ENCODE measurements at regions not wholly inside any gene's neighbourhood (a gene's known extent, or its start where the extent isn't known, plus 50 kb on each side); places are given as distances from the start of the nearest gene placed in this dataset.

DNA sequence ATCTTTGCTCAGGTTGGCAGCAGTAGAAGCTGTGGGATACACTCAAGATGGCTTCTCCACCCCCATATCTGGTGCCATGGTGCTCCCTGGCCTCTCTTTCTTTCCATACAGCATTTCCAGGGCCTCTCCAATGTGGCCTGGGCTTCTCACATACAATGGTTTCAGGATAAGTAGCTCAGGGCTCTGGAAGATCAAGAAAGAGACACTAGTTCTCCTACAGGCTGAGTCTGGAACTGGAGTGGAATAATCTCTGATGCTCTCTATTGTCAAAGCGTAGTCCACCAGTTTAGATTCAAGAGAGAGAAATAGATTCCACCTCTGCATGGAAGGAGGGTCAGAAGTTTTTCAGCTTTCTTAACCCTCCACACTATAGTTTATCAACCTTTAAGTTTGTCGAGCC, 138.2 kb upstream of the AADAT start:
- Histone ChIP-seq H3K4me1 (ENCODE audit: insufficient read depth, low read length) (no peaks in the 10 kb centered on the region), H3K27ac (ENCODE audit: low read depth, low read length) (no peak overlapping the region), H3K4me3 (ENCODE audit: insufficient read depth, low read depth, low read length) (no peak overlapping the region), H3K4me2 (ENCODE audit: low read length) (no peak overlapping the region), H3K9ac (ENCODE audit: low read length) (no peak overlapping the region), H3K9me3 (ENCODE audit: insufficient read depth, low read depth, low read length) (no peaks in the 10 kb centered on the region), H2AFZ (ENCODE audit: low read depth, low read length) (no peak overlapping the region), H3K27me3 (ENCODE audit: insufficient read depth, low read length) (no peaks in the 10 kb centered on the region), H4K20me1 (ENCODE audit: insufficient read depth, low read length) (no peaks in the 10 kb centered on the region), H3K36me3 (ENCODE audit: insufficient read depth, low read length) (no peaks in the 10 kb centered on the region), H3K79me2 (ENCODE audit: insufficient read depth, low read length) (no peaks in the 10 kb centered on the region)
- Mint-ChIP-seq H3K4me3 (ENCODE audit: unreplicated experiment) (no peak overlapping the region), H3K4me1 (ENCODE audit: low read depth, unreplicated experiment) (no peaks in the 10 kb centered on the region), H3K27ac (ENCODE audit: unreplicated experiment) (no peak overlapping the region), H3K27me3 (ENCODE audit: low read depth, unreplicated experiment) (peaks cover 2% of the 10 kb centered on the region), H3K36me3 (ENCODE audit: low read depth, unreplicated experiment) (no peaks in the 10 kb centered on the region), H3K9me3 (ENCODE audit: unreplicated experiment) (peaks cover 3% of the 10 kb centered on the region)
- DNase-seq (ENCODE audit: low read depth) (no peak), FAIRE-seq (no peak)
- TF ChIP-seq, protein P1, sequence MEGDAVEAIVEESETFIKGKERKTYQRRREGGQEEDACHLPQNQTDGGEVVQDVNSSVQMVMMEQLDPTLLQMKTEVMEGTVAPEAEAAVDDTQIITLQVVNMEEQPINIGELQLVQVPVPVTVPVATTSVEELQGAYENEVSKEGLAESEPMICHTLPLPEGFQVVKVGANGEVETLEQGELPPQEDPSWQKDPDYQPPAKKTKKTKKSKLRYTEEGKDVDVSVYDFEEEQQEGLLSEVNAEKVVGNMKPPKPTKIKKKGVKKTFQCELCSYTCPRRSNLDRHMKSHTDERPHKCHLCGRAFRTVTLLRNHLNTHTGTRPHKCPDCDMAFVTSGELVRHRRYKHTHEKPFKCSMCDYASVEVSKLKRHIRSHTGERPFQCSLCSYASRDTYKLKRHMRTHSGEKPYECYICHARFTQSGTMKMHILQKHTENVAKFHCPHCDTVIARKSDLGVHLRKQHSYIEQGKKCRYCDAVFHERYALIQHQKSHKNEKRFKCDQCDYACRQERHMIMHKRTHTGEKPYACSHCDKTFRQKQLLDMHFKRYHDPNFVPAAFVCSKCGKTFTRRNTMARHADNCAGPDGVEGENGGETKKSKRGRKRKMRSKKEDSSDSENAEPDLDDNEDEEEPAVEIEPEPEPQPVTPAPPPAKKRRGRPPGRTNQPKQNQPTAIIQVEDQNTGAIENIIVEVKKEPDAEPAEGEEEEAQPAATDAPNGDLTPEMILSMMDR (IDR thresholded peaks at IDR 0.05; ENCODE audit: insufficient read depth, low read depth, low read length), result no peak
- no peak for TF ChIP-seq EZH2 (IDR thresholded peaks at IDR 0.05; ENCODE audit: insufficient read depth, low read length)

DNA sequence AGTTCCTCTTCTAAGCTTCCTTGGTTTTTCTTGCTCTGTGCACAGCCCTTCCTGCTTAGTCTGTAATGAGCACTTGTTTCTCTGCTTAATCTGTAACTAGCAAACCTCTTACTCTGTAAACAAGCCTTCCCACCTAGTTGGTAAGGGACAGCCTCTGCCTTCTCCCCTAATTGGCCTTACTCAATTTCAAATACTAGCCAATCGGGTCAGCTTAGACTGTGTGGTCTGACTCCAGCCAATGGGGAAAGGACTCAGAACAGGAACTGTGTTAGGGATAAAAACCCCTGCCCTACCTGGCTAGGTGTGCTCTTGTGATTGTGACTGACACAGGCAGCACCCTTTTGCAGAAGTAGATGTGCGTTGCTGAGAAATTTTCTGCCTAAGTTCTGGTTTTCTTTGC, 136.5 kb upstream of the AADAT start:
- Histone ChIP-seq H3K9ac (ENCODE audit: low read length) (no peak overlapping the region), H3K9me3 (ENCODE audit: insufficient read depth, low read depth, low read length) (no peaks in the 10 kb centered on the region), H3K4me2 (ENCODE audit: low read length) (no peak overlapping the region), H4K20me1 (ENCODE audit: insufficient read depth, low read length) (no peaks in the 10 kb centered on the region), H3K79me2 (ENCODE audit: insufficient read depth, low read length) (no peaks in the 10 kb centered on the region), H3K27me3 (ENCODE audit: insufficient read depth, low read length) (no peaks in the 10 kb centered on the region), H3K36me3 (ENCODE audit: insufficient read depth, low read length) (no peaks in the 10 kb centered on the region), H3K27ac (ENCODE audit: low read depth, low read length) (no peak overlapping the region), H3K4me1 (ENCODE audit: insufficient read depth, low read length) (no peaks in the 10 kb centered on the region), H3K4me3 (ENCODE audit: insufficient read depth, low read depth, low read length) (no peak overlapping the region), H2AFZ (ENCODE audit: low read depth, low read length) (no peak overlapping the region)
- TF ChIP-seq EZH2 (IDR thresholded peaks at IDR 0.05; ENCODE audit: insufficient read depth, low read length), result no peak
- TF ChIP-seq, protein P1 (IDR thresholded peaks at IDR 0.05; ENCODE audit: insufficient read depth, low read depth, low read length), result no peak
- H3K4me1 Mint-ChIP-seq (ENCODE audit: low read depth, unreplicated experiment), result no peaks in the 10 kb centered on the region
- DNase-seq (ENCODE audit: low read depth) (no peak), FAIRE-seq (no peak)
- H3K9me3 Mint-ChIP-seq (ENCODE audit: unreplicated experiment), result peaks cover 3% of the 10 kb centered on the region
- H3K36me3 Mint-ChIP-seq (ENCODE audit: low read depth, unreplicated experiment), result no peaks in the 10 kb centered on the region
- no peak overlapping the region for H3K4me3 Mint-ChIP-seq (ENCODE audit: unreplicated experiment)
- no peak overlapping the region for H3K27ac Mint-ChIP-seq (ENCODE audit: unreplicated experiment)
- H3K27me3 Mint-ChIP-seq (ENCODE audit: low read depth, unreplicated experiment), result peaks cover 2% of the 10 kb centered on the region

DNA sequence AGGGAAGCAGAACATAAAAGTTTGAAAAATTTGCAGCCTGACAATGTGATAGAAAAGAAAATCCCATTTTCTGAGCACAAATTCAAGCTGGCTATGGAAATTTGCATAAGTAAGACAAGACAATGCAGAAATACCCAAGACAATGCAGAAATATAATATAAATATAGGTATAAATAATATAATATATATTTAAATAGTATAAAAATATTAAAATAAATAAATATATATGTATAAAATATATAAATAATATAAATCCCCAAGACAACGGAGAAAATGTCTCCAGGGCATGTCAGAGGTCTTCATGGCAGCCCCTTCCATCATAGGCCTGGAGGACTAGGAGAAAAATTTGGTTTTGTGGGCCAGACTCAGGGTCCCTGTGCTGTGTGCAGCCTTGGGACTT, 125.0 kb upstream of the AADAT start:
- Histone ChIP-seq H4K20me1 (ENCODE audit: insufficient read depth, low read length) (no peaks in the 10 kb centered on the region), H3K36me3 (ENCODE audit: insufficient read depth, low read length) (no peaks in the 10 kb centered on the region), H3K27me3 (ENCODE audit: insufficient read depth, low read length) (no peaks in the 10 kb centered on the region), H3K4me2 (ENCODE audit: low read length) (no peak overlapping the region), H3K4me1 (ENCODE audit: insufficient read depth, low read length) (no peaks in the 10 kb centered on the region), H3K79me2 (ENCODE audit: insufficient read depth, low read length) (no peaks in the 10 kb centered on the region), H3K4me3 (ENCODE audit: insufficient read depth, low read depth, low read length) (no peak overlapping the region), H3K27ac (ENCODE audit: low read depth, low read length) (no peak overlapping the region), H3K9me3 (ENCODE audit: insufficient read depth, low read depth, low read length) (no peaks in the 10 kb centered on the region), H3K9ac (ENCODE audit: low read length) (no peak overlapping the region), H2AFZ (ENCODE audit: low read depth, low read length) (no peak overlapping the region)
- TF ChIP-seq, protein P1 (IDR thresholded peaks at IDR 0.05; ENCODE audit: insufficient read depth, low read depth, low read length), result no peak
- no peak for TF ChIP-seq EZH2 (IDR thresholded peaks at IDR 0.05; ENCODE audit: insufficient read depth, low read length)
- Mint-ChIP-seq H3K4me3 (ENCODE audit: unreplicated experiment) (no peak overlapping the region), H3K27ac (ENCODE audit: unreplicated experiment) (no peak overlapping the region), H3K36me3 (ENCODE audit: low read depth, unreplicated experiment) (no peaks in the 10 kb centered on the region), H3K27me3 (ENCODE audit: low read depth, unreplicated experiment) (no peaks in the 10 kb centered on the region), H3K4me1 (ENCODE audit: low read depth, unreplicated experiment) (no peaks in the 10 kb centered on the region), H3K9me3 (ENCODE audit: unreplicated experiment) (peaks cover 25% of the 10 kb centered on the region)
- DNase-seq (ENCODE audit: low read depth), result no peak
- no peak for FAIRE-seq

Measured in astrocyte (in vitro differentiated cells and primary cell).